ENCODE measurements at regions not wholly inside any gene's neighbourhood (a gene's known extent, or its start where the extent isn't known, plus 50 kb on each side); places are given as distances from the start of the nearest gene placed in this dataset.

DNA sequence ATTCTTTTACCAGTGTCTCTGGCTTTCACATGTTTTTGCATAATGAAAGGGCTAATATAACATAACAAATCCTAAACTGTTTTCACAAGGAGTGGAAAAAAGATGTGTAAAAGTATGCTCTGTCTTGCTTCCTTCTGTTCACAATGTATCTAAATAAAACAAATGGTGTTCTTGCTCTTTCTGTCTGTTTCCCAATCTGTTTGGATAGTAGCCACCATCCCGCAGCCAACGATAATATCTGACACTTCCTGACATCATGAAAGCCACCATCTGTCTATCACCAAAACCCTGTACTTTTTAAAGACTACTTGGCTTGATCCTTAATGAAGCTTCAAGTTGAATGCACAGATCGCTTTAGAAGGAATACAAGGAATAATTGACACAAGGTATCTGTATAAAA, 246.2 kb downstream of the ETV1 start:
- TF ChIP-seq MYC (IDR thresholded peaks at IDR 0.05; ENCODE audit: low read depth, low read length) (no peak), POLR2A (IDR thresholded peaks at IDR 0.05; ENCODE audit: low read depth, low read length) (no peak)

Data from endothelial cell of umbilical vein (primary cell).